HG03097 (cell line): ENCODE measurements at regions not wholly inside any gene's neighbourhood (a gene's known extent, or its start where the extent isn't known, plus 50 kb on each side); places are given as distances from the start of the nearest gene placed in this dataset.
"Not testable (repeated sequence)": the region's sequence is repeated elsewhere in the genome, so short reads cannot be mapped to it uniquely, and the experiment has no call there.

Experiments used
- ATAC-seq: cut with Tn5 transposase; IDR thresholded peaks from one replicate; pipeline ENCODE4 v1.9.1; 2021; ENCODE audit not compliant: unreplicated experiment, low FRiP score

DNA sequence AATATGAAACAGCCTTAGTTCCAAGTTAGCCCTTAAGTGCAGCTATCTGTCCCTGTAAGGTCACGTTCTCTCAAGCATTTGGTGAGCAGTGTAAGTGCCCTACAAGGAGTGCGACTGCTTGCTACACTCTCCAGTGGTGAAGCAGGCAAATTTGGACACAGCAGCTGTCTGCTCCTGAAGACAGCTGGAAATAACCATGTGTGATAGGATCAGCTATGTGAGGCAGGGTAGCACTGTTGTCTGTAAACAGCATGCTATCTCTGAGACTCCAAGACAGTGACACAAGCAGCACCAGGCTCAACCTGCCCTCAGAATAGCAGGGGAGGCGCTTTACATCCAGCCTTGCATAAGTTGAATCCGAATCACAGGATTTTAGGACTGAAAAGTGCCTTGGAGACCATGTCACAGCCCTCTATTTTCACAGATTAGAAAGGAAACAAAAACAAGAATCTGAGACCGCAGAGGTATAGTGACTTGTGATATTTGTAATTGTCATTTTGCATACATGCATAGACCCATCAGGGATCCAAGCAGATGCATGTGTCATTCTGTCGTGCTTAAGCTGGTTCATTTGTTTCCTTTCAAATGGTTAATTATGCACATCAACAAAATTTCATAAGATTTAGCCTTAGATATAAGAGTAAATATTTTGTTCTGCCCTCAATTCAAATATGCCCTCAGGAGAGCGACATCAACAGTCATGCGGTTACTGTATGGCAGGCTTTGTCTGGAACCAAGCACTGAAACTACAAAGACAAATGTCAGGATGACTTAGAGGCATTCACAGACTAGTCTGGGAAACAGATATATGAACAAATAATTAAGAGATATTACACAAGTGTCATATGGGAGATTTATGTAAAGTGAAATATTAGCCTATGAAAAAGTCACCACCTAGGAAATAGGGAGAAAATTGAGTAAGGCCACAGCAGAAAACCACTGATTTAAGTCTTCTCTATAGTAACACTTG lies 134.9 kb upstream of the NRIP1 start:
- no peak for ATAC-seq

- ATAC-seq = no peak
Observed at GRCh38 chr21:15203740-15204139, 138.9 kb upstream of the NRIP1 start.

DNA sequence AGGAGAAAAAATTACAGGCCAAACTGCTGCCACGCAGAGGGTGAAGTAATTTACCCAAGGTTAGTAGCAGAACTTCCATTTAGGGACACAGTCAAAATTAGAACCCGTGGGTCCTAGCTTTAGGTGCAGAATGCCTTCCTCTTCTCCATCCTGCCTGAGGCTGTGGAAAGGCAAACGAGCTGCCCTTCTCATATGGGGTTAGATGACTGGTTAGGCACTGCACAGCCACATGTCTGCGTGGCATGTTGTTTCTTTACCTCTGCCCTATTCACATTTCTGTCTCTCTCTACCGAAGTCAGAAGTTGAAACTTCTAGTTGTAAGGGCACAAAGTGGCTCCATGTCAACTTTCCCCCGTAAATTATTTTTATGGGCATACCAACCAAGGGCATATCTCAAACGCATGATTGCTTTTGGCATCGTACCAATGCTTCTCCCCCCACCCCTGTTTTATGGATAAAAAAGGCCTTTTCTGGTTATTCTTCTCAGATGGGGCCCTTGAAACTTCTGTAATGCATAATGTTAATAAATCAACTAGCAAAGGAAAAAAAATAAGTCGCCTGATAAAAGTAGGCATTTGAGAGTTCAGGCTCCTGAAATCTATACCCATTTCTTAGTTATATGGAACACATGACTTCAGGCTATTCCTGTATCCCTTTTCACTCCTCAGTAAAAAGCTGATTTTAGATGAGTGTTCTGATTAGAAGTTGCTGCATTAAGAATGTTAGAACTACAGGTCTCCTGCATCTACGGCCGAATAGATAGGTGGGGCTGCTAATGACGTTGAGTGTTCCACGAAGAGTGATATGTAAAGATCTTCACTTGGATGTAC lies 139.6 kb upstream of the NRIP1 start:
- no peak for ATAC-seq

DNA sequence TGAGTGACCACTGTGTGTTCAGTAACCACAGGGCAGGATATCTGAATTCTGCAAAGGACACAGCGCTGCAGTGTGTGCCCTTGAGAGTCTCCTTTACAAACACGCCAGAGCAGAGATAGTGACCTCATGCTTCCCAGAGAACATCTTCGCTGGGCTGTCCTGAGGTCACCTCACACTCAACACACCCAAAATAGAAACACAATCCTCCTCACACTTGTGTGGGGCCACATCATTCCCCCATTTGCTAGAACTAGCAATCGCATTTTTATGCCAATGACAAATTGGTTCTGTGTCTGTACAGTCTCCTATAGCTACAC lies 140.1 kb upstream of the NRIP1 start:
- ATAC-seq = no peak

GRCh38 chr21:15206514-15206913 lies 141.7 kb upstream of the NRIP1 start:
- ATAC-seq = no peak

DNA sequence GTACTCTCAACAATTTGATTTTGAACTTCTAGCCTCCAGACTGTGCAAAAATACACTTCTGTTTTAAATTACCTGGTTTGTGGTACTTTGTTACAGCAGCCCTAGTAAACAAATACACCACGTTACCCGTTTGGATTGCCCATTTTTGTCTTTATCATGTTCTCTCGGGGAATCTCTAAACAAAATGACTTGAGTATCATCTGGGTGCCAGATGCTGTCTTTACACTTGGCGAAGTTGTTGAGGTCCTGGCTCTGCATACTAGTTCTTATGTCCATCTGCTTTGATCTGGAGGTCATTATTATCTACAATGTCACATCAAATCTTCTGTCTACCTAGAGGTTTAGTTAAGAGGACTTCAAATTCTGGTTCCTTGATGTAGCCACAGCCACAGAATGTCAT lies 142.4 kb upstream of the NRIP1 start:
- no peak for ATAC-seq

- no peak for ATAC-seq
Observed at GRCh38 chr21:15207635-15208370, 143.0 kb upstream of the NRIP1 start.

DNA sequence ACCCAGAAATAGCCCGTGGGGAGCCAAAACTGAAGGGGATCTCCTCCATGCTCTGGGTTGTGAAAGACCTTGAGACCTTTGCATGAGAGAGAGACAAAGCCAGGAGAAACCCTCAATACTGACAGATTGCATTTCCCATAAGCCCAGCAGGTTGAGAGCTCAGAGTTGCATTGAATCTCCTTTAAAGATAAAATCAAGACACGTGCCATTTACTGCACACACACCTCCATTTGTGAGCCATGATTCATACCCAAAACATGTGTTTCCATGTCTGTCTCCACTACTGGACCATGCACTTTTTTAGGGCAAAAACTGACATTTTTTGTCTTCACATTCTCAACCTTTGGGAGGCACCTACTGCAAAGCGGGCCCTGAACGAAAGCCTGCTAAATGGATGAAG lies 144.0 kb upstream of the NRIP1 start:
- no peak for ATAC-seq

DNA sequence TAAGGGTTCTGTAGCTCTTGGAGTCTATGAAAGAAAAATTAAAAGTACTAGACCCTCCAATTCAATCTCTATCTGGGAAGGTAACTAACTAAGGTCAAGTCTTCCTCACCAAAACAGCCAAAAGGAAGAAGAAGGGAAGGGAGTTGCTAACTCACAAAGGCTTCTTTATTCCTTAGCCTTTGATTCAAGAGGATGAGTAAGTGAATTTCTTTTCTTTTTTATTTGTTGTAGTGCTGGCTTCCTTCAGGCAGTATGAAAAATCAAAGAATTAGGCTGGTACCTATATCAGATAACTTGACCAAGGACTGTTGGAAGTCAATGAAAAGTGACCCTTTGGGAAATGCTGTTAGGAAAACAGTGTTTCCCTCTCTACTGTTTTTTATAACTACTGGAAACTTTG lies 144.4 kb upstream of the NRIP1 start:
- no peak for ATAC-seq

- no peak for ATAC-seq
Observed at GRCh38 chr21:15210235-15210678, 145.5 kb upstream of the NRIP1 start.

GRCh38 chr21:15211491-15212133 lies 146.8 kb upstream of the NRIP1 start:
- ATAC-seq = no peak

GRCh38 chr21:15212206-15212605 lies 147.4 kb upstream of the NRIP1 start:
- no peak for ATAC-seq

DNA sequence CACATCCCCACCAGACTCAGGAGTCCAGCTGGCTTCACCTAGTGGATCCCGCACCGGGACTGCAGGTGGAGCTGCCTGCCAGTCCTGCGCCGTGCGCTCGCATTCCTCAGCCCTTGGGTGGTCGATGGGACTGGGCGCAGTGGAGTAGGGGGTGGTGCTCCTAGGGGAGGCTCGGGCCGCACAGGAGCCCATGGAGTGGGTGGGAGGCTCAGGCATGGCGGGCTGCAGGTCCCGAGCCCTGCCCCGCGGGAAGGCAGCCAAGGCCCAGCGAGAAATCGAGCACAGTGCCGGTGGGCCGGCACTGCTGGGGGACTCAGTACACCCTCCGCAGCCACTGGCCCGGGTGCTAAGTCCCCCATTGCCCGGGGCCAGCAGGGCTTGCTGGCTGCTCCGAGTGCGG lies 153.7 kb upstream of the NRIP1 start:
- not testable (repeated sequence) for ATAC-seq

DNA sequence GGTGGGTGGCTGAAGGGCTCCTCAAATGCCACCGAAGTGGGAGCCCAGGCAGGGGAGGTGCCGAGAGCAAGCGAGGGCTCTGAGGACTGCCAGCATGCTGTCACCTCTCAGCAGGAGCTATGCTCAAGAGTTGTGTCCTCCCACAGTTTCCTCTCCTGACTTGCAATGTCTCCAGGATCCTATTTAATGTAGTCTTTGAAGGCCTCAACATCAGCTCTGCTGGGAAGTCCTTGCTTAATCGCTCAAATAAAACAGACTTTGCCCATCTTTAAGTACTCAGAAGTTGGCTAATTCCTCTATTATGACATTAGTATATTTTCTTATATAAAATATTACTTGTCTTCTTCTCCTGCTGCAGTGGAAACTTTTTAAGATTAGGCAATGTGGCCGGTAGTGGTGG lies 154.2 kb upstream of the NRIP1 start:
- ATAC-seq = no peak

DNA sequence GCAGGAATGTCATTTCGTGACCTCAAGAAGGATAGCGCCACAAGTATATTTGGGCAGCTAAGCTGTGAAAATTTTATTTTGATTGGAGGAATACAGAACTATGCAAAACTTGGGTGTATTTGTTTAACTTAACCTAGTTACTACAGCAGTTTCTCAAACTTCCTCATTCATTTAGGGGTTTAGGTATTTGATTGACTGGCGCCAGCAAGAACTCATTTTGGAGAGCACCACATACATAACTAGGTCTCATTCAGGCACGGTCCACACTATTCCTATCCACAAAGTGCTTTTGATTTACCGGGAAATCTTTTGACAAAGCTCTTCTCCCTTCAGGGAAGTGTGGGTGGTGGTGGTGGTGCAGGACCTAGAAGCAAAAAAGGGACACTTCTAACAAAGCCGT lies 155.1 kb upstream of the NRIP1 start:
- ATAC-seq = no peak

- no peak for ATAC-seq
Observed at GRCh38 chr21:15221799-15222386, 157.1 kb upstream of the NRIP1 start.

DNA sequence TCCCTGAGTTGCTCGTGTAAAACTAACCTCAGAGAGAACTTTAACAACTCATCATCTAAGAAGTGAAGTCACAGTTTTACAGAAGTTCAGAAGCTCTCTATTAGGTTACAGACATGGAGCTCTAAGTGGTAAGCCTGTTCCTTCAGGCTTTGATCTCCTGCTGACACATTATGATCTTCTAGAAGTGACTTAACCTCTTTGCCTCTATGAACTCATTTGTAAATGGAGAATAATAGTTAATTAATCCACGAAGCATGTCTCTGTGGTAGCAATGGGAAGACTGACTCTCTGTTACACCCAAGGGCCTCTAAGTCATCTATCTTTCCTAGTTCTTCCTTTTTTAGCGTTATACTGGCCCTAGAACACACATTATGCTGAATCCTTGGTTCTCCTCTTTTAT lies 157.9 kb upstream of the NRIP1 start:
- ATAC-seq = no peak

- no peak for ATAC-seq
Observed at GRCh38 chr21:15224346-15225086, 159.7 kb upstream of the NRIP1 start.

- ATAC-seq = no peak
Observed at GRCh38 chr21:15227919-15228318, 163.1 kb upstream of the NRIP1 start.
